GM18499 (cell line): ENCODE measurements at regions not wholly inside any gene's neighbourhood (a gene's known extent, or its start where the extent isn't known, plus 50 kb on each side); places are given as distances from the start of the nearest gene placed in this dataset.
"Not testable (repeated sequence)": the region's sequence is repeated elsewhere in the genome, so short reads cannot be mapped to it uniquely, and the experiment has no call there.

ENCODE experiments used
- ATAC-seq: cut with Tn5 transposase; IDR thresholded peaks from one replicate; pipeline ENCODE4 v1.9.1; 2021; ENCODE audit warnings: moderate number of reproducible peaks; ENCODE audit not compliant: insufficient read depth, unreplicated experiment

- no peak for ATAC-seq
Measured at GRCh38 chr2:204134421-204134820, 197.9 kb downstream of the ICOS start.

GRCh38 chr2:204135752-204136151 lies 199.2 kb downstream of the ICOS start:
- no peak for ATAC-seq

DNA sequence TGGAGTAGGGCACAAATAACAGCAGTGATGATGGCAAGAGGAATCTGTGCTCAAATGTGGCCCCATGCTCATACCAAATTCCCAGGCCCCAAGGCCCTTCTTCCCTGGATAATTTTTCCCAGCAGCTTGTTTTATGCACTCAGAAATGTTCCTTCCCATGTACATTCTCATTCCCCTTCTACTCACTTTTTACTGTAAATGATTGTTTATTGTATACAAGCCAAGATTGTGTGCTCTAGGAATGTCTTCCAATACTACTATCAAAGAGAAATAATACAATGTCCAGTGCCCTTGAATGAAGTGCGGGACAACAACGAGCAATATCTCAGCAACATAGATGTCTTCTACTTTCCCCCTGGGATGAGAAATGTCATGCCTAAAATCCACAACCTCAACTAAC lies 201.6 kb downstream of the ICOS start:
- ATAC-seq, result no peak

- ATAC-seq, result no peak
Measured at GRCh38 chr2:204140246-204140645, 203.7 kb downstream of the ICOS start.

DNA sequence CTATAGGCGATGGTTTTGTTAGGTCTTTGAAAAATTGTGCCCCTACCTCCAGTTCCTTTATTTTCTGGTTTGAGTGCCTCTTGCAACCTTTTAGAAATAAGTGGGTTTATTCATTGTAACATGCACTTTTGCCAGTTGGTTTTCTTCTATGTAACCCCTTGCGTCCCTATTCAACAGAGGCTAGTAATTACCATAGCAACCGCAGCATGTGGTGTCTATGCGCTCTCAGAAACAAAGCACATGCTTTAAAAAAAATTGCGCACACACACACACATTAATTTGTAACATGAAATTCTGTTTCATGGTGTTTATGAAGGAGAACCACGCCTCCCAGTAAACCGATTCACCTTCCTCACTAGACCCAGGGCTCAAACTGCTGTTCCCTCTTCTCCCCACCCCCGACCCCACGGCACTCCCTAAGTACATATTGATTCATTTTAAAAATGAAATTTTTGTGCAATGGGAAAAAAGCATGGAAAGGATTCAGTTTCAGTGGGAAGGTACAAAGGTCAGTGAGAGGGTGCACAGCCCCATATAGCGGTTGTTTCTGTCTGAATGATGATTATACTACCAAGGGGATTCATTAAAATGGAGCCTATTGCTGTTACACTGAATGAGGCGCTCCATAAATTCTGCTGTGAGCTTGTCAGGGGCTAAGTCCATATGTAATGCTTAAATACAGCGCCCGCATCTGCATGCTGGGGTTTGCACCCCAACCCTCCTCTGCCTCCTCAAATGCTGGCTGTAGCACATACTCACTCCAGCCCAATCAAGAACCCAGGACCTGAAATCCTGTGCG lies 206.9 kb downstream of the ICOS start:
- ATAC-seq, result no peak

DNA sequence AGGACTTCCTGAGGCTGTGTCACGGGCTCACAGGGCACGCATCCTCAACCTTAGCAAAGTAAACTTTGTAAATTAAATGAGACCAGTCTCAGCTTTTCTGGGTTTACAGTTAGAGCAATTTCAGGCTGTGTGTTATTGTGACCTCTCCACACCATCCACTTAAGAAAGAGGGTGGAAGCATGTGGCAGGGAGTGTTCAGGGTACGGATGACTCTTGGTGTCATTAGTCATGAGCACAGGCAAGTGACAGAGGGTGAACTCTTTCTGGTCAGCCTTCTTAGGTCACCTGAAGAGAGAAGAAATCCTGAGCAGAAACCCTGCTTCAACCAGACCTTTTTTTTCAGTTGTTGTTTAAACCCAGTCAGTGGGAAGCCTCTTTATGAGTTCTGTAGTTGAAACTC lies 207.9 kb downstream of the ICOS start:
- no peak for ATAC-seq

- ATAC-seq, result peak; percentile 94
Measured at GRCh38 chr2:204145263-204145751, 208.7 kb downstream of the ICOS start.

DNA sequence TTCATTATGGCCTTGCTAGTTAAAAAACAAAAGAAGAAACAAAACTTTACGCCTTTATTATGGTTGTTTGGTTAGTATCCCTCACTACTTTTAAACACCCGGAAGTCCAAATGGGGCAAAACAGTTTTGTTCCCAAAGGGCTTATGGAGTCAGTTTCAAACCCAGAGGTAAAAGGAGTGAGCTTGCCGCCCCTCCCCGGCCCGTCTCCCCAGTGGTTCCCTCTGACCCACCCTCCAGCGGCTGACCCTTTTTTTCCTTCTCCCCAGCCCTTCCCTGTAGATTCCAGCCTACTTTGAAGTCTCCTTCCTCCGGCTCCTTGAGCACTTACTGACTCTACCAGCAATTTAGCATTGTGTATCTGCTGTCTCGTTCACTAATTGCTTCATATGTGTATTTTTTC lies 209.2 kb downstream of the ICOS start:
- no peak for ATAC-seq

GRCh38 chr2:204147040-204147439 lies 210.5 kb downstream of the ICOS start:
- ATAC-seq, result not testable (repeated sequence)

GRCh38 chr2:204150721-204151120 lies 214.2 kb downstream of the ICOS start:
- no peak for ATAC-seq

GRCh38 chr2:204152616-204153015 lies 216.1 kb downstream of the ICOS start:
- no peak for ATAC-seq

DNA sequence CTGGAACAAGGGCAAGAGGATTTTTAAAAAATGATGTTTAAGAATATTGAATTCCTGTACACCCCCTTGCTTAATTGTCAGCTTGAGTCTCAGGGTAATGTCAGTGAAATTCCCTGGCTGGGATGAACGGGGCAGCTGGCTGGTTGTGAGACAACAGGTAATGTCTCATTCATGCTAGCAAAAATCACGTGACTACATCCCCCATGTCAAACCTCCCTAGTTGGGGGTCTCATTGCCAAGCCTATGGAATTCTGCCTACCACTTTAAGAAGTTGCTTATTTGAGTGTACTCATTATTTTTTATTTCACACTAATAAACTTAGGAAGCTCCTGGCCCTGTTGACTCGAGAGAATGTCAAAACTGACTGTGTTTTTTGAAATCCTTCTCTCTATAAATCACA lies 218.3 kb downstream of the ICOS start:
- no peak for ATAC-seq

GRCh38 chr2:204156456-204156855 lies 219.9 kb downstream of the ICOS start:
- no peak for ATAC-seq

DNA sequence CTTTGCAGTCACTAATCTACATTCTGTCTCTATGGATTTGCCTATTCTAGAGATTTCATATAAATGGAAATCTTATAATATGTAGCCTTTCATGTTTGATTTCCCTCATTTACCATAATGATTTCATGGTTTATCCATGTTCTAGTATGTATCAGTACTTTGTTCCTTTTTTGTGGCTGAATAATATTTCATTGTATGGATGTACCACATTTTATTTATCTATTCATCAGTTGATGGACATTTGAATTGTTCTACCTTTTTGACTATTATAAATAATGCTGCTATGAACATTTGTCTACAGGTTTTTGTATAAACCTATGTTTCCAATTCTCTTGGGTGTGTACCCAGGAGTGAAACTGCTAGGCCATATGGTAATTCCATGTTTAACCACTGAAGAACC lies 221.1 kb downstream of the ICOS start:
- ATAC-seq, result no peak

GRCh38 chr2:204159526-204159925 lies 223.0 kb downstream of the ICOS start:
- no peak for ATAC-seq

DNA sequence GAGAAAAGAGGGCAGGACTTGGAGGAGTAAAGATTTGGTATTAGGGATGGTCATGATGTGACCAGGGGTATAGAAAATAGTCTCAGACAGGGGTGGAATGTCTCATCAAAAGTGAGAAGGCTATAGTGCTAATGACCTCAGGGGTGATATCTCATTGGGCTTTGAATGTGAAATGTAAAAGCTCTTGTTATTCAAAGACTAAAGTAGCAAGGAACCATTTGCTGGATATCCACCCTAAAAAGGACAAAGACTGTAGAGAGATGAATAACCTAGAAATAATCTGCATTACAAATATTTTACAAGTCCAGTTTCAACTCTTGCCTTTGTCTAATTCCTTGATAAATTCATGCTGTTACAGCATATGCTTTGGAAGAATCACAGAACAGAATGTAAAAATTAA lies 224.4 kb downstream of the ICOS start:
- no peak for ATAC-seq

DNA sequence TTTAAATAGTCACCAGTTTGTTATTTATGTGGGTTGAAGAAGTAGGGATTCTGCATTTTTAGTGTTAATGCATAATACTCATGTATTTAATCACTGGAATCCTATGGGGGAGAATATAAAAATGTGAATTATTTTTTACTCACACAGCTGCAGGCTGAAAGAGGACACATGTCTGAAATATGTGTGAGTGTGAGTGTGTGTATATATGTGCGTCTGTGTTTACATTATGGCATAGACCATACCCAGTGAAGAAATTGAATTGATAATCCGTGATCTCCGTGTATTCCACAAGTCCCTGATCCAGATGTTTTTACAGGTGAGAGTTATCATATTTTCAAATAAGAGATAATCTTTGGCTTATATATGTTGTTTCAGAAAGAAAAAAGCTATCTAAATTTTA lies 225.3 kb downstream of the ICOS start:
- no peak for ATAC-seq

- no peak for ATAC-seq
Measured at GRCh38 chr2:204166961-204167360, 230.4 kb downstream of the ICOS start.

DNA sequence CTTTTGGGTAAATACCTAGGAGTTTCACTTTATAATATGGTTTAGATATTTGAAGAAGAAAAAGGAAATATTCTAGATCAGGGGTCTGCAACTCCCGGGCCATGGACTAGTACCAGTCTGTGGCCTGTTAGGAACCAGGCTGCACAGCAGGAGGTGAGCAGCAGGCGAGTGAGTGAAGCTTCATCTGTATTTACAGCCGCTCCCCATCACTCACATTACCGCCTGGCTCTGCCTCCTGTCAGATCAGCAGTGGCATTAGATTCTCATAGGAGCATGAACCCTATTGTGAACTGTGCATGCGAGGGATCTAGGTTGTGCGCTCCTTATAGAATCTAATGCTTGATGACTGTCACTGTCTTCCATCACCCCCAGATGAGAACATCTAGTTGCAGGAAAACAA lies 231.1 kb downstream of the ICOS start:
- ATAC-seq, result not testable (repeated sequence)

DNA sequence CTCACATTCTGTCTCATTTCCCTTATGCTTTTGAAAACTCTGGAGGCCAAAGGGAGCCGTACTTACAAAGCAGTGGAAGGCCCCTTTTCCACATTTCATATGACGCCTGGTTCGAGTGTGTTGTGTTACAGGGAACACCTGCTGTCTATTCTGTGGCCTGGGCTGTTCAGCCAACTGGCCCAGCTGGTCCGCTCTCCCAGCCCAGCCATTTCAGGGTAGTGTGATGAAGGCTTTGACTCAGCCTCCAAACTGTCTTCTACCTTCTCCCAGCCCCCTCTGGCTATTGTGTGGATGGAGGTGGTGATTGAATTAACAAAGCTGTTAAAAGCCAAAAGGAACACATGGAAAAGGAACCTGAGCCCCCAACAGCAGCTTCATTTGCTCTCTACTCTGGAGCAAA lies 233.8 kb downstream of the ICOS start:
- ATAC-seq, result no peak

- ATAC-seq, result no peak
Measured at GRCh38 chr2:204171432-204172144, 235.0 kb downstream of the ICOS start.

- no peak for ATAC-seq
Measured at GRCh38 chr2:204172145-204172600, 235.6 kb downstream of the ICOS start.
